Aorta (tissue), 5 donors: ENCODE measurements at regions not wholly inside any gene's neighbourhood (a gene's known extent, or its start where the extent isn't known, plus 50 kb on each side); places are given as distances from the start of the nearest gene placed in this dataset.

Experiments used
- ATAC-seq: fragments of 200-7000 bp; cut with Tn5 transposase; one replicate; pipeline ENCODE4 v1.9.1; 2022; ENCODE audit warnings: moderate library complexity; ENCODE audit not compliant: low FRiP score
- DNase-seq, 2 donors: peaks; one replicate each; pipeline ENCODE4 v3.0.0-alpha.2; 2020
- H3K27ac ChIP-seq, 2 donors: one replicate each; pipeline ENCODE4 v1.5.1; 2013; ENCODE audit warnings: low read length in 2 of 2, mild to moderate bottlenecking in 2 of 2, moderate library complexity in 2 of 2, control low read depth in 1 of 2, inconsistent platforms in 1 of 2, low read depth in 1 of 2
- H3K27me3 ChIP-seq, 2 donors: one replicate each; pipeline ENCODE4 v1.6.1; 2013; ENCODE audit warnings: control low read depth in 1 of 2, low read length in 1 of 2, mild to moderate bottlenecking in 1 of 2, moderate library complexity in 1 of 2; ENCODE audit not compliant: insufficient read depth in 2 of 2, control insufficient read depth in 1 of 2
- H3K36me3 ChIP-seq, 2 donors: one replicate each; pipeline ENCODE4 v1.6.1; 2013; ENCODE audit warnings: control low read depth in 1 of 2, low read length in 1 of 2, mild to moderate bottlenecking in 1 of 2; ENCODE audit not compliant: insufficient read depth in 2 of 2, control insufficient read depth in 1 of 2
- H3K4me1 ChIP-seq, 2 donors: one replicate each; pipeline ENCODE4 v1.6.1; 2013; ENCODE audit warnings: low read length in 2 of 2, control low read depth in 1 of 2, mild to moderate bottlenecking in 1 of 2, moderate library complexity in 1 of 2; ENCODE audit not compliant: insufficient read depth in 2 of 2, control insufficient read depth in 1 of 2
- H3K4me3 ChIP-seq, 2 donors: one replicate each; pipeline ENCODE4 v1.5.1; 2013; ENCODE audit warnings: low read length in 2 of 2, control low read depth in 1 of 2, mild to moderate bottlenecking in 1 of 2
- H3K9me3 ChIP-seq: one replicate; pipeline ENCODE4 v1.6.1; 2013; ENCODE audit warnings: mild to moderate bottlenecking, low read length; ENCODE audit not compliant: control insufficient read depth
- WGBS, 2 donors: extraction: QIAGEN DNeasy Blood & Tissue Kit; methylation state at CpG; one replicate each; pipeline ENCODE4 v1.1.7; 2013; 5-methylcytosine and 5-hydroxymethylcytosine counted together
- intact Hi-C, 2 donors: fragments of 100-400 bp; cut with DNase I; formaldehyde crosslinking; loops; one replicate each; pipeline versions ENCODE4 v1.14.2 to v1.15.0; 2022
- donor health status: healthy with polysubstance abuse.
- donor health status: Bipolar disorder and iron deficiency.
- donor health status: DM: no; HTN: no; CAD: no.
- donor health status: DM: no; HTN: no; CAD: no.
- donor health status: DM: yes; HTN: yes; CAD: no.

GRCh38 chr3:72388117-72388516, 460.1 kb downstream of the SHQ1 start:
- no peak for ATAC-seq
- H3K9me3 ChIP-seq: no peaks in the 10 kb centered on the region
- 90 to 95% methylated on average over 4 of the region's 4 CpGs for WGBS, 2 donors
- H3K4me3 ChIP-seq: no peak overlapping the region
- no peaks in the 10 kb centered on the region for H3K27me3 ChIP-seq
- no peak for DNase-seq
- no peak overlapping the region for H3K27ac ChIP-seq
- no peaks in the 10 kb centered on the region for H3K36me3 ChIP-seq
- peaks cover 0 to 3% of the 10 kb centered on the region in 2 donors for H3K4me1 ChIP-seq
- intact Hi-C loops: no loop called here

GRCh38 chr3:72386327-72387000, 461.8 kb downstream of the SHQ1 start:
- Histone ChIP-seq H3K27ac (no peak overlapping the region), H3K9me3 (no peaks in the 10 kb centered on the region), H3K4me3 (no peak overlapping the region), H3K36me3 (no peaks in the 10 kb centered on the region), H3K27me3 (no peaks in the 10 kb centered on the region), H3K4me1 (peaks cover 0 to under 1% of the 10 kb centered on the region in 2 donors)
- WGBS, 2 donors: 96 to 97% methylated on average over 6 of the region's 6 CpGs
- intact Hi-C loops: no loop called here
- ATAC-seq (no peak), DNase-seq (no peak)

GRCh38 chr3:72385167-72385566, 463.1 kb downstream of the SHQ1 start:
- Histone ChIP-seq H3K9me3 (no peaks in the 10 kb centered on the region), H3K36me3 (no peaks in the 10 kb centered on the region), H3K4me3 (no peak overlapping the region), H3K27ac (no peak overlapping the region), H3K4me1 (no peaks in the 10 kb centered on the region), H3K27me3 (no peaks in the 10 kb centered on the region)
- intact Hi-C loops: no loop called here
- no peak for ATAC-seq
- WGBS, 2 donors: 94 to 97% methylated on average over 3 of the region's 3 CpGs
- DNase-seq: no peak

- H3K9me3 ChIP-seq: no peaks in the 10 kb centered on the region
- no peak overlapping the region for H3K27ac ChIP-seq
- no peaks in the 10 kb centered on the region for H3K36me3 ChIP-seq
- no peaks in the 10 kb centered on the region for H3K4me1 ChIP-seq
- DNase-seq (no peak), ATAC-seq (no peak)
- no peak overlapping the region for H3K4me3 ChIP-seq
- WGBS, 2 donors: 66 to 67% methylated on average over 5 of the region's 5 CpGs
- intact Hi-C loops: no loop called here
- no peaks in the 10 kb centered on the region for H3K27me3 ChIP-seq
Observed at GRCh38 chr3:72384602-72385001, 463.6 kb downstream of the SHQ1 start.

GRCh38 chr3:72383883-72384282, 464.4 kb downstream of the SHQ1 start:
- H3K36me3 ChIP-seq: no peaks in the 10 kb centered on the region
- no peaks in the 10 kb centered on the region for H3K9me3 ChIP-seq
- intact Hi-C loops: no loop called here
- no peaks in the 10 kb centered on the region for H3K27me3 ChIP-seq
- H3K4me1 ChIP-seq: no peaks in the 10 kb centered on the region
- ATAC-seq (no peak), DNase-seq (no peak)
- WGBS, 2 donors: 92 to 94% methylated on average over 4 of the region's 4 CpGs
- no peak overlapping the region for H3K27ac ChIP-seq
- no peak overlapping the region for H3K4me3 ChIP-seq

- 96 to 99% methylated on average over 4 of the region's 4 CpGs for WGBS, 2 donors
Observed at GRCh38 chr3:72383230-72383629, 465.0 kb downstream of the SHQ1 start.

DNA sequence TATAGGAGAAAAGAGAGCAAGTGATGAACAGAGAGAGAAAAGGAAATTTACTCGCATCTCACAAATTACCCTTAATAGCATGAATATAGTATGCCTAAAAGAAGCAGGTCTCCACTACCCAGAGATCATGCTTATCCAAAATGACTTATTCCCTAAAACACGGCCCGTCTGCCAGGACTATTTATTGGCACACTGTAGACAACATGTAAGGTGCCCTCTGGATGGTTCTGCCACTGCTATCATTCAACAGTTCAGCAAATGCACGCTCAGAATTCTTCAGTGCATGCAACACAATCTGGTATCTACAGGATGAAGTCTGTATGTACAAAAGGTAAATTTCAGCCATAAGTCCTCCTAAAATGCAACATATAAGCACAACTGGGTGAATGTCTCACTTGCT, 465.8 kb downstream of the SHQ1 start:
- Histone ChIP-seq H3K4me1 (no peaks in the 10 kb centered on the region), H3K9me3 (no peaks in the 10 kb centered on the region), H3K27me3 (no peaks in the 10 kb centered on the region), H3K27ac (no peak overlapping the region), H3K36me3 (peaks cover 0 to 2% of the 10 kb centered on the region in 2 donors), H3K4me3 (no peak overlapping the region)
- 92 to 95% methylated on average over 4 of the region's 4 CpGs for WGBS, 2 donors
- intact Hi-C loops: no loop called here
- ATAC-seq (no peak), DNase-seq (no peak)

More at GRCh38 chr3:72383230-72383629, 465.0 kb downstream of the SHQ1 start:
- ATAC-seq (no peak), DNase-seq (no peak)
- intact Hi-C loops: no loop called here
- Histone ChIP-seq H3K36me3 (no peaks in the 10 kb centered on the region), H3K27me3 (no peaks in the 10 kb centered on the region), H3K4me3 (no peak overlapping the region), H3K9me3 (no peaks in the 10 kb centered on the region), H3K27ac (no peak overlapping the region), H3K4me1 (no peaks in the 10 kb centered on the region)

DNA sequence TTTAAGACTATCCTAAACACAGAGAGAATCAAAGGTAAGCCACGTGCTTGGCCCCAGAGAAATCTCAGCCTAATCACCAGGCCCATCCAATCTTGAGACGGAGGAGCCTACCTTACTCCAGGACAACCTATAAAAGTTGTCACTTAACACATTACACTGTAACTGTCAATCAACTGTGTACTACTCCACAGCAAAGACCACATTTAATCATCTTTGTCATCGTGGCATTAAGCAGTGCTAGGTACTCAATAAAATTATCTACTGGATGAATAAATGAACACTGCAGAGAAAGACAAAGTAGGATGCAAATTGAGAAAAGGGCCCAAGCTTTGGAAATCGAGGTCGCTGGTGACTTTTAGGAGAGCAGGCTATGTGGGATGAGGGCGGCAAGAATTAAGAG, 466.7 kb downstream of the SHQ1 start:
- ATAC-seq (no peak), DNase-seq (no peak)
- Histone ChIP-seq H3K36me3 (peaks cover 0 to 2% of the 10 kb centered on the region in 2 donors), H3K4me3 (no peak overlapping the region), H3K27ac (no peak overlapping the region), H3K9me3 (no peaks in the 10 kb centered on the region), H3K27me3 (no peaks in the 10 kb centered on the region), H3K4me1 (no peaks in the 10 kb centered on the region)
- WGBS, 2 donors: 95 to 97% methylated on average over 6 of the region's 6 CpGs
- intact Hi-C loops: no loop called here

GRCh38 chr3:72380711-72381493, 467.3 kb downstream of the SHQ1 start:
- H3K4me1 ChIP-seq: no peaks in the 10 kb centered on the region
- no peak overlapping the region for H3K27ac ChIP-seq
- no peaks in the 10 kb centered on the region for H3K9me3 ChIP-seq
- WGBS, 2 donors: 96% methylated on average over 8 of the region's 8 CpGs
- no peaks in the 10 kb centered on the region for H3K27me3 ChIP-seq
- H3K36me3 ChIP-seq: peaks cover 0 to 2% of the 10 kb centered on the region in 2 donors
- intact Hi-C loops: no loop called here
- no peak overlapping the region for H3K4me3 ChIP-seq
- DNase-seq: no peak
- no peak for ATAC-seq
